Suppressor macrophage treated with lipopolysaccharide for 4 hours (primary cell): ENCODE measurements at regions not wholly inside any gene's neighbourhood (a gene's known extent, or its start where the extent isn't known, plus 50 kb on each side); places are given as distances from the start of the nearest gene placed in this dataset.
"Not testable (repeated sequence)": the region's sequence is repeated elsewhere in the genome, so short reads cannot be mapped to it uniquely, and the experiment has no call there.

Experiments used
- DNase-seq: peaks from one replicate; pipeline ENCODE4 v3.0.0-alpha.2; 2020

DNA sequence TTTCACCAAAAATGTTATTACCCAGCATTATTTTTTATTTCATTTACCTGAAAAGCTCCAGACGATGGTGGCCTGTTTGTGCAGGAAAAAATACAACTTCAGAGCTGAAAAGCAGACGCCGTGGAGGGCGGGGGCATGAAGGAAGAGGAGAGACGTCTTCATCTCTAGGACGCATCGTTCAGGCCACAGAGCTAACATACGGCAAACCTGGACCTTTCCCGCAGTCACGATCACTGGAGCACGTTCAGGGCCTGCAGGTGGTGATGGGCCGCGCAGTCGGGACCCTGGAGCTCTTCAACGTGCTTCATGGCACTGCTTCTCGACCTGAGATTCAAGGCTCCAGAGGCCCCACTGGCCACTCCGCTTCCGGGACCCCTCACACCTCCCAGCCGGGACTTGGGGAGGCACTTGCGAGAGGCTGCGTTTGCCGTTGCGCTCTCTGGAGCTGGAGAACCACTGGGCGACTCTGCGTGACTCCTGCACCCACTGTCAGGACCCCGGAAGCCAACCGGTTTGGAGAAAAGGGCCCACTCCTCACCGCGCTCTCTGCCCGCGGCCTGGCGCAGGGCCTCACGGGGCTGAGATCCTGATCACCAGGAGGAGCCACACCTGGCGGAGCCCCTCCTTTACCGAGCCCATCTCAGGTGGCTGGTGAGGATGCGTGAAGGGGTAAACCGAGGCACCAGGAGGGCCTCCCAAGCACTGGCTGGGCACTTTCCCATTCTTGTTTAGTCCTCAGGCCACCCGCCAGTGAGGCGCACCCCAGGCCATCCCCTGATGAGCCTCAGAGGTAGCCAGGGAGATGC is 164.4 kb upstream of the AFDN start:
- DNase-seq, result no peak

DNA sequence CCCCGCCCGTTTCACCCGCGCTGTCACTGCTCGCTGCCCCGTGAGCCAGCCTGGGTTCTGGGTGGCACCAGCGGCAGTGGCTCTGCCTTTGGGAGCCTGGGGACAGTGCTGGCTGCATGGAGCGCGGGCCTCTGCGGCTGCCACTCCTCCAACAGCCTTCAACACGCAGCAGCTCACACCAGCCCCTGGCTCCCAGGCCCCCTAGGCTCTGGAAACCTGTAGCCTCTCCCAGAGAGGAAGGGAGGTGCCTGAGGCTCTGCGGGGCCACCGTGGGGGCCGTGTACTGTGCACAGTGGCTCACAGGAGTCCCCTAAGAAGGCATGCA is 163.9 kb upstream of the AFDN start:
- no peak for DNase-seq

DNA sequence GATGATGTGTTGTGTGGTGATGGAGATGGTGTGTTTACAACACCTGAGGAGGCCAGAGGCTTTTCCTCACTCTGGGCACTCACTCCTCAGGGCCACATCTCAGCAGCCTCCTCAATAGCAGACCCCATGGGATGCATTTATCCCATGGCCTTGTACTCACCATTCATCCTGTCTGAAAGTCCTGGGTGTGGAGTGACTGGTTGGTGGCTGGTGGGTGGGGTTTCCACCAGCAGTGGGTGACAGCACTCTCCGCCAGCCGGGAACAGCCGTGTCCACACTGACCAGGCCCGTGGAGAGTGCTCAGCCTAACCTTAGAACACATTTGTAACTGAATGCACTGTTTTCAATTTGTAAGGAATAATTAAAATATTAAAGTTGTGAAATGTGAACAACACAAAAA is 163.4 kb upstream of the AFDN start:
- no peak for DNase-seq

DNA sequence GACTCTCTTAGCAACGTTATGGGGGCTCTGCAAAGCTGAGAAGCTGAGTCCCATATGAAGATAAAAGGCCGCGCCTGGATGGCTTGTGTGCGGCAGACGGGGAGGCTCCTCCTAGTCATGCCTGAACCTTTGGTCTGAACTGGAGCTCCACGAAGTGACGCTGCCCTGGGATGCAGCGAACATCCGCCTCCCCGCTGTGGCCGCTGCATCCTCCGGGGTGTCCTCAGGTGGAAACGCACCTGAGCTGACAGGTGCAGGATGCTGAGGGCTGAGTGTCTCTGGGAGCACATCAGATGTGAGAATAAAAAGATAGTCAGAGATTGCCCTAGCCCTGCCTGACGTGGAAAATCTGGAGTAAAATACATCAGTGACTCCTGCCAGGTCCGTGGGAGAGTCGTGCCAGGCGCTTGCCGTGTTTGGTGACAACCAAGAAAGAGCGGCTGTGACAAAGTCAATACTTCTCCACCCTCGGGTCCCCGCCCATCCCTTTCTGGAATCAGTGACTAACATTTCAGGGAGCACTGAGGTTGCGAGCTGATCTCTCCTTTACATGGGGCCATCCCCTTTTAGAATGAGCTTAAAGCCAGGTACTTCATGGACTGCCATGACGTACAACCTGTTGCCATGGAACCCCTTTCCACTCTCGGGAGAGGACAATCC is 162.8 kb upstream of the AFDN start:
- DNase-seq, result no peak

DNA sequence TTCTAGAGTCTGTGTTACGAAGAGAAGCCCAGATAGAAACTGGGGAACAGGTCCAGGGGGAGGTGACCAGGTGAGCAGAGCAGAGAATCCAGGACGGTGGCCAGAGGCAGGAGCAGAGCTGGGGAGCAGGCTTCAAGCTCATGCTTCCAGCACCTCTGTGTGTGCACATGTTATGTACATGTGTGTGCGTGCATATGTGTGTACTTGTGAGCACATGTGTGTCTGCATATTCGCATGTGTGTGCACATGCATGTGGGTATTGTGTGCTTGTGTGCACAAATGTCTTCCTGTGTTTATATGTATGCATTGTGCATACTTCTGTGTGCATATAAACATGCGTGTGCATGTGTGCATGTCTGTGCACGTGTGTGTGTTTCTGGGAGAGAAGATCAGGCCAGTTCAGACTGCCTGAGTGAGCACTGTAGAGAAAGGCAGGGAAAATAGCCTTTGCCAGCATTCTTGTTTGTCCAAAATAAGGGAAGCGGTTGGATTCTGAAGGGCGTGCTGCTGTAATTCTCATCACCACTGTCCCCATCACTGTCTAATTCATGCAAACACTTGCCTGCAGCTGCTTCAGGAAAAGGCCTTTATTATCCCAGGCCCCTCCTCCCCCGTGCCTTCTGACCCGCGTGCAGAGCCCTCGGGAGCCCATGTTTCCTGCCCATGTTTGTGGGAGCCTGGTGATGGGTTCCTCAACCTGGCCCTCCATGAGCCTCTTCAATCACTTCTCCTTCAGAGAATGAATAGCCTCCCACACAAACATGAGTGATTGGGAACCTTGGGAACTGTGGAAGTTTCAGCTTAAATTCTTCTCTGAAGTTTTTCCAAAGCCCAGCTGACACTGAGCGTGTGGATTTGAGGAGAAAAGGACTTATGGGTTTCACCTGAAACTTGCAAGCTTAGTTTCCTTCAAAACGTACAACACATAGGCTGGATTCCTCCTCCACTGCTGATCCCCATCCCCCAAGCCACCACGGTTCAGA is 161.7 kb upstream of the AFDN start:
- no peak for DNase-seq

DNA sequence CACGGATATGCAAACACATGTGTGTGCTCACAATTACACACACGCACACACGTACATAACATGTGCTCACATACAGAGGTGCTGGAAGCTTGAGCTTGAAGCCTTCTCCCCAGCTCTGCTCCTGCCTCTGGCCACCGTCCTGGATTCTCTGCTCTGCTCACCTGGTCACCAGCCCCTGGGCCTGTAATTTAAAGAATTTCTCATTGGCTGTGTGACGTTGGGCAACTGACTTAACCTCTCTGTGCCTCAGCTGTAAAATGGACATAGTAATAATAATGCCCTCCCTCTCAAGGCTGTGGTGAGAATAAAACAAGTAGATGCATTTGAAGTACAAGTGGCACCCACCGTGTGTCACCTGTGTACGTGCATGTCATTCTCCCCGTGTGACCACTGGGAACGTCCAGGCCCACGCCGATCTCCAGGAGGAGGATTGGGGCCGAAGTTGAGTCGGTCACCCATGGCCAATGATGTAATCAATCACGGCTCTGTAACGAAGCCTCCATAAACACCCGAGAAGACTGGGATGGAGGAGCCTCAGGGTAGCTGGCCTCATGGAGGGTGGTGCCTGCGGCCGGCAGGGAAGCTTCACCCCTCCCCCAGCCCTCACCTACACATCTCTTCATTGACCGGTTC is 160.9 kb upstream of the AFDN start:
- DNase-seq, result no peak

DNA sequence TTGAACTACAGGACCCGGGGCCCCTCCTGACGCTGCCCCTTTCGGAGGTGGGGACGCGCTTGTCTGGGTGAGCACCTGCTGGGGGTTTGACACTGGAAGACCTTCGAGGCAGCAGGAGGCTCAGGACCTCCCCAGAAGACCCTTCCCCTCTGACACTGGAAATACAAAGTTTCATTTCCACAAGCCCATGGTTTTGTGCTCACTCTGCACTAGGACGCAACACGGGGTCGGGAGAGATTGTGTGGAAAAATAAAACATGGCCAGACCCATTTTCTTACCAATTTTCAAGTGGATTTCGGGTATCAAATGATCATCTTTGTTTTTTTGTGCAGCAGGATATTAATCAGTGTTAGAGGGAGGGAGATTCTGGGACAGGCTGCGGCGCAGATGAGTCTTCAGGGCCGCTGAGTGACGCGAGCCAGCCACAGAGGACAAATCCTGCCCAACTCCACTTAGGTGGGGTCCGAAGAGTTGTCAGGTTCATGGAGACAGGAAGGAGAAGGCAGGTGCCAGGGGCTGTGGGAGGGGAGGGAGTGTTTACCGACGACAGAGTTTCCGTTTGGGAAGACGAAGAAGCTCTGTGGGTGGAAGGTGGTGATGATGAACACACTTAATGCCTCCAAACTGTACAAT is 160.0 kb upstream of the AFDN start:
- no peak for DNase-seq

DNA sequence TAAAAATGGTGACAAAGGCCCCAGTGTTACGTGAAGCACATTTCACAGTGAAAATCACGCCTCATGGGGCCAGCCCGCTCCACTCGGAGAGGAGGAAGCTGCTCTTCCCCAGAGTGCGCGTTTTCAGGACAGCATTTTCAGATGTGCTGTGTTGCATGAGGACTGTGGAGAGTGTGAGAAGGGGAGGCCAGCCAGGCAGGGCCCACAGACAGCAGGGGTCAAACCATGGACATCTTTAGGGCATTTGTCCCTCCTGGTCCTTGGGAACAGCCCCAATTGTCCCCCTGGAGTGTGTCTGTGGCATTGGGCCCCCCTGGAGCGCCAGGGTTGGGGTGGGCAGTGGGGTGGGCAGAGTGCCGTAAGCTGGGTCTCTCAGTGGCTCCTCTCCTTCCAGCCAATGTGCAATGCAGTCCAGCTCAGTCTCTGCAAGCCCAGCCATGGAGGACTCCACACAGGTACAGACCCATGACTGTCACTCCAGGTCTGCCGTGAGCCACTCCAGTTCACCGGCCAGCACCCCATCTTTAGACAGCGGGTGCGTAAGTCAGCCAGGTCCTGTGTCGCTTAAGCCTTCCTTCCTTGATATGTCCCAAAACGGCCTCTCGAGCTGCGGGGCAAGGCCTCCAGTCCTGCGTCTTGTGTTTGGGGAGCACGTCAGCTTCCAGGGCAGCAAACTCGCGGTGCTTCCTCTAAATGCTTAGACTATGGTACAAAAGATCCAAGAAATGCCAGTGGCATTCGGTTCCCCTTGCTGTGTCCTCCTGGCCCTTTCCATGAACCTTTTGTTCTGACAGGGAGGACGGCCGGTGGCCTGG is 159.3 kb upstream of the AFDN start:
- no peak for DNase-seq

DNA sequence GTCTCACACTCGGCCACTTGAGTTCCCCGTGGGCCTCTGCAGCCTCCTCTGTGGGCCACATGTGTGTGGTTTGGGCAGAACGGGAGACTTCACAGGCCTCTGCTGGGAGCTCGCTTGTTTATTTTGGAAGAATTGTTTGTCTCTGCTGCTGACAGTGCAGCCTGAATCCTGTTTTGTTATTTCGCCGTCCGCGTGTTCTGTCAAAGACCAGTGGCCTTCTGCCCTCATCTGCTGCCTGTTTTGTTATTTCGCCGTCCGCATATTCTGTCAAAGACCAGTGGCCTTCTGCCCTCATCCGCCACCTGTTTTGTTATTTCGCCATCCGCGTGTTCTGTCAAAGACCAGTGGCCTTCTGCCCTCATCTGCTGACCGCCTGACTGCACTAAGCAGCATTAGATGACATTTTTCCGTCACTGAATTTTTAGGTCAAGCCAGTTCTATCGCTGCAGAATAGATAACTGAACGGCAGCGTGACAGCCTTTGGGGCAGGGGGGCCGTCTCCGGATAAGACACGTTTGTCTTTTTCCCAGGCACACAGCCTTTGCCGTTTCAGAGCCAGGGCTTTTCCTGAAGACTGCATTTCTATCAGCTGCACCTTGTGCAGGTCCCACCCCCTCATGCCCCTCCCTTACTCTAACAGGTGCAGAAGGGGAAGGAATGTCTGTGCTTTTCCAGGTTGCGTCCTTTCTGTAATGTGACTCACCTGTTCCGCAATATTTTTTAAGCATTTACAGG is 158.5 kb upstream of the AFDN start:
- no peak for DNase-seq

DNA sequence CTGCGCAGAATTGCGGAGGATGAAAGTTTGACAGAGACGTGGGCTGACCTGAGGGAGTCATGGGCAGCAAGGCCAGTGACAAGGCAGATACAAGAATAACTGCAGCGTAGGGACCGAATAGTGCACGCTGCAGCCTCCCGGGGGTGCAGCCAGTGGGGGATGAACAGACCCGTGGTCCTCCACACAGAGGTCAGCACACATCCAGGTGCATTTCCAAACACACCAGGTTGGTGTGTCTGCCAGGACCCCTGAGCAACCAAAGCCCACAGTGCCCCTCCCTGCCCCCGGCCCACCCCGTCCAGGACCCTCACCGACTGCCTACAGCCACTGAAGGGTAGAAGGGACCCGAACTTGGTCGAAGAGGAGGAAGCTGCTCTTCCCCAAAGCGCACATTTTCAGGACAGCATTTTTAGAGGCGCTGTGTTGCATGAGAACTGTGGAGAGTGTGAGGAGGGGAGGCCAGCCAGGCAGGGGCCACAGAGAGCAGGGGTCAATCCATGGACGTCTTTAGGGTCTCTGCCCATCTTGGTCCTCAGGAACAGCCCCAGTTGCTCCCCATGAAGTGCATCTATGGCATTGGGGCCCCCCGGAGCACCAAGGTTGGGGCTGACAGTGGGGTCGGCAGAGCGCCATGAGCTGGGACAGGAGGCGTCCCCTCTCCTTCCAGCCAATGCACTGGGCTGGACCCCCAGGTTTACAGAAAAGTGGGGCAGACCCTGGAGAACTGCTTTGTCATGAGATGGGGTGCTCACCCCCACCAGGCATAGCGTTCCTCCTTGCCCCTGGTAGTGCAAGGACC is 157.8 kb upstream of the AFDN start:
- no peak for DNase-seq

DNA sequence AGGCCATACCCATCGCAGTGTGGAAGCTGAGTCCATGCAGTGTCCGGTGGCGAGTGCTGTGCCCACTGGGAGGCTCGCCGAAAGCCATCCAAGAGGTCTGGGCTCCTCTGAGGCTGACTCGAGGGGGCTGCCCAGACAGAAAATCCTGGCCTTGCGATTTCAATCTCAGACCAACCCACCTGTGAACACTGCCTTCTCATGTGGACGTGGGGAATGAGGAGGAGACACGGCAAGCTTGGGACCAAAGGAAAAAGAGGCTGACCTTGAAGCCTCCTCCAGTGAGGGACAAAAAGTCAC is 157.2 kb upstream of the AFDN start:
- no peak for DNase-seq

DNA sequence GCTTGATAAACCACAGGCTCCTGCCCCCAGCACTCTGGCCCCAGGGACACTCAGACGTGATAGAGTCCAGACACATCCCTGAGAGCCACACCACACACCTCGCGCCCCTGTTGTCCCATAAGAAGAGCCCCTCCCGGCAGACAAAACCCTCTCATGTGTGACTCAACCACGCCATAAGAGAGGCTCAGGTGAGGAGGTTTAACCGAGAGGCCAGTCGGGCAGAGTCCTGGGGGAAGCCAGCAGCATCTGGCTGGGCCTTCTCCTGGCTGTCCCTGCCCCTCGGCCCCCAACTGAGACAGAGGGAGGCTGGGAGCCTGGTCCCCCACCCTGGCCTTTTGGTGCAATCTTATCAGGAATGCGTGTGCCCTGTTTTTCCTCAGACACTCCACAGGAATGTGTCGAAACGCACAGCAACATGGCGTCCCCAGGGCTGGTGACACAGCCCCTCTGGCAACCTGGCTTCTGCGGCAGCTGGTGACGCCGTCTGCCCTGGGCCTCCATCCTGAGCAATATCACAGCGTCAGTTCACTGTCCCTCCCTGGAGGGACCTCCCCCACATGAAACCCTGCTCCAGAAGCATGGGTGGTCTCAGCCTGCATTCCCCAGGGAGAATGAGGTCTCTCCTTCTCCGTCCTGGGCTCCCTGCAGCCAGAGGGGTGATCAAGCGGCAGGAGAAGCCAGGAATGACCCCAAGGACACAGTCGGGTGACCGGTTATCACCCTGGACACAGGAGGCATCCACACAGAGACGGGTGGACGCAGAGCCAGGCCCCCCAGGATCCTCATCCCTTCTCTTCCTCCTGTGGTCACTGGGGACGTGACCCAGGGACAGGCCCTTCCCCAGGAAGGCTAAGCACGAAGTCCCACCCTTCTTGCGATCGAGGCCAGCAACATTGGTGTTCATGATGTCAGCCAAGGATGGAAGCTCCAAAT is 156.6 kb upstream of the AFDN start:
- DNase-seq, result no peak

DNA sequence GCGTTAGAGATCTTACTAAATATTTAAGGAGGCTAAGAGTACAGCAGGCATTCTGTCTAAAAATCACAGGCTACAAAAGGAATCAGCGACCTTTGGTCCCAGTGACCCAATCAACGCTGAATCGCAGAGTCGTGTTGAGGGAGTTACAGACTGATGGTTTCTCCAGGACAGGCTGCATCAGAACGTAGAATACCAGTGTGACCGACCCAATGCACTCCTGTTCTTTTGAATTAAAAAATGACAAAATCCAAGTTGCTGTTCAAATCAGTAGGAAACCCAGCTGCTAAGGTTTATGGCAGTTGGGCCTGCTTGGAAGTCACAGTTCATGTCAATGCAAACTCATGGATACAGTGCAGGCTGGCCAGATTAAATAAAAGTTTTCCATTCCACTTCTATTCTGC is 155.8 kb upstream of the AFDN start:
- no peak for DNase-seq

DNA sequence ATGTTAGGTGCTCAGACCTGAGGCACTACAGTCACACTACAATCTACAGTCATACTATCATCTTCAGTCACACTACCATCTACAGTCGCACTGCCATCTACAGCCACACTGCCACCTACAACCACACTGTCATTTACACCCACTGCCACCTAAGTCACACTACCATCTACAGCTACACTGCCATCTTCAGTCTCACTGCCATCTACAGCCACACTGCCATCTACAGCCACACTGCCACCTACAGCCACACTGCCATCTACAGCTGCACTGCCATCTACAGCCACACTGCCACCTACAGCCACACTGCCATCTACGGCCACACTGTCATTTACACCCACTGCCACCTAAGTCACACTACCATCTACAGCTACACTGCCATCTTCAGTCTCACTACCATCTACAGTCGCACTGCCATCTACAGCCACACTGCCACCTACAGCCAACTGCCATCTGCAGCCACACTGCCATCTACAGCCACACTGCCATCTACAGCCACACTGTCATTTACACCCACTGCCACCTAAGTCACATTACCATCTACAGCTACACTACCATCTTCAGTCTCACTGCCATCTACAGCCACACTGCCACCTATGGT is 155.2 kb upstream of the AFDN start:
- not testable (repeated sequence) for DNase-seq

DNA sequence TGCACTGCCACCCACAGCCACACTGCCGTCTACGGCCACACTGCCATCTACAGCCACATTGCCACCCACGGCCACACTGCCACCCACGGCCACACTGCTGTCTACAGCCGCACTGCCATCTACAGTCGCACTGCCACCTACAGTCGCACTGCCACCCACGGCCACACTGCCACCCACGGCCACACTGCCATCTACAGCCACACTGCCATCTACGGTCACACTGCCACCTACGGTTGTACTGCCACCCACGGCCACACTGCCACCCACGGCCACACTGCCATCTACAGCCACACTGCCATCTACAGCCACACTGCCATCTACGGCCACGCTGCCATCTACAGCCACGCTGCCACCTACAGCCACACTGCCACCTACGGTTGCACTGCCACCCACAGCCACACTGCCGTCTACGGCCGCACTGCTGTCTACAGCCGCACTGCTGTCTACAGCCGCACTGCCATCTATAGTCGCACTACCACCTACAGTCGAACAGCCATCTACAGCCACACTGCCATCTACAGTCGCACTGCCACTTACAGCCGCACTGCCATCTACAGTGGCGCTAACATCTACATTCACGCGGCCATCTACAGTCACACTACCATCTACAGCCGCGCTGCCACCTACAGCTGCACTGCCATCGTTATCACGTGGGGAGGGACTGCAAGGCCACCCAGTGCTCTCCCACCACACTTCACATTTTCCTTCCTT is 154.6 kb upstream of the AFDN start:
- no peak for DNase-seq

DNA sequence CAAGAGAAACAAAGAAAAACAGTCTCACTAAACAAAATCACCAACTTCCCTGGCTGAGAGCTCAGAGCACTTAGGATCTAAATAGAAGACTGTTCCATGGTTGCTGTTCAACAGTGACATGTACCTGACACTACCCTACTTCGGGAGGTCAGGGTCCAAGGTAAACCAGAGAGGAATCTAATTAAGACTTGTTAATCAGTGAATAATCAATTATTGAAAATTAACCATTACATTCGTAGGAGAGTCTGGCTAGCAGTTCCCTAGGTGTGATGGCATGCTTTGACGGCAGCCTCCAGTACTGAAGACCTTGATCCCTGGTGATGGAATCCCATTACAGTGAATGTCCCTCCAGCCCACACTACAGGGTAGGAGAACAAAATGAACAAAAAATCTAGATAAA is 154.0 kb upstream of the AFDN start:
- DNase-seq, result no peak

DNA sequence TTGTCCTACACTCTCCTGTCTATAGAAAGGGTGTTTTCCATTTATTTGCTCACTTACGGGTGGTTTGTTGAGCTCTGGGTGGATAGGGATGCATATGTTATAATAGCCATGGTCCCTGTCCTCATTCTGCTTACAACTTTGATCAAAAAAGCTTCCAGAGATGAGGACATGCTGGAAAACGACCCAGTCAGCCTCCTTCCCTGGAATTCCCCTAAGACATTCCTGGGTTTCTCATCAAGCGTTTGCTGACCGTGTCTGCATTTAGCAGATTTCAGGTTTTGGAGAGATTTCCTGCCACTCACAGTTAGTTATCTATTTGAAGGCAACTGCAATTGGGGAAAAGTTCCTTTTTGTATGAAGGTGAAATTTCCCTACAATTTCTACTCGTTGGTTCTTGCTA is 152.8 kb upstream of the AFDN start:
- DNase-seq, result no peak

DNA sequence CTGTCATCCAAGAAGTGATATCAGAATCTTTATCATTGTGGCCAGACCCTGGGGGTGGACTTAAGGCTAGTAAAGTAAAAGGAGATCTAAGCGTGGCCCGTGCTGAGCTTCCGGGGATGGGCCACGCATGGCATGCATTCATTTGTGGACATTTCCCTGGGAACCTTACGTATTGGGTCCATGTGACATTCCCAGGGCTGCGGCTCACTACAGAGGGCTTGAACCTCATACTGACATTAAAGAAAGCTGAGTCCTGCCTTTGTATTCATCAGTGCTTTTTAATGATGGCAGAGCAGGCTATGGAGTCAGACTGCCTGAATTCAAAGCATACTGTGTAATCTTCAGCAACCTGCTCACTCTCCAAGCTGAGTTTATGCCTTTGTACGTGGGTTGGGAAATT is 152.2 kb upstream of the AFDN start:
- DNase-seq, result no peak
